ENCODE measurements at regions not wholly inside any gene's neighbourhood (a gene's known extent, or its start where the extent isn't known, plus 50 kb on each side); places are given as distances from the start of the nearest gene placed in this dataset.

DNA sequence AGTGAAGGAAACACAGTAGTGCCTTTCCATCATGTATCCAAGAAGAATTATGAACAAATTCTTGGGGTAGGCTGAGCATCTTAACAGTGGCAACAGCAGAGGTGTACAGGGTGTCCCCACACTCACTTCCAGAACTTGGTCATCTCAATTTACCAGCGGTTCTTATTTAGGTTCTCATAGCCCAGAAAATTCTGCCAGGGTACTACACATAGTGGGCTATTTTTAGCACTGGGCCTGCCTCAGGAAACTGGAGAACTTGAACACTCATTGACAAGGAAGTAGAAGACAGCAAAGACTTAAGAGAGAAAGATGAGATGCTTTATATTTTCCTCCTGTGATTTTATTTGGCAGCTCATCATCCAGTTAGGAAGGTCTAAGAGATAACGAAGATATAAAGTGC is 71.8 kb upstream of the PHIP start:
- TF ChIP-seq REST (IDR thresholded peaks at IDR 0.05; ENCODE audit: low read depth, low read length) = no peak
- TF ChIP-seq CTCF (IDR thresholded peaks at IDR 0.05) = no peak
- no peak for TF ChIP-seq JUND (IDR thresholded peaks at IDR 0.05)
- no peak for TF ChIP-seq MAX (IDR thresholded peaks at IDR 0.05; ENCODE audit: low read depth)
- TF ChIP-seq TAF1 (IDR thresholded peaks at IDR 0.05; ENCODE audit: borderline replicate concordance, low read depth, low read length) = no peak
- no peak for TF ChIP-seq RXRA (IDR thresholded peaks at IDR 0.05; ENCODE audit: borderline replicate concordance, low read depth)
- TF ChIP-seq, protein P1, sequence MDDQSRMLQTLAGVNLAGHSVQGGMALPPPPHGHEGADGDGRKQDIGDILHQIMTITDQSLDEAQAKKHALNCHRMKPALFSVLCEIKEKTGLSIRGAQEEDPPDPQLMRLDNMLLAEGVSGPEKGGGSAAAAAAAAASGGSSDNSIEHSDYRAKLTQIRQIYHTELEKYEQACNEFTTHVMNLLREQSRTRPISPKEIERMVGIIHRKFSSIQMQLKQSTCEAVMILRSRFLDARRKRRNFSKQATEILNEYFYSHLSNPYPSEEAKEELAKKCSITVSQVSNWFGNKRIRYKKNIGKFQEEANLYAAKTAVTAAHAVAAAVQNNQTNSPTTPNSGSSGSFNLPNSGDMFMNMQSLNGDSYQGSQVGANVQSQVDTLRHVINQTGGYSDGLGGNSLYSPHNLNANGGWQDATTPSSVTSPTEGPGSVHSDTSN (IDR thresholded peaks at IDR 0.05) = no peak
- no peak for TF ChIP-seq SMC3 (IDR thresholded peaks at IDR 0.05; ENCODE audit: low read depth, low read length)
- TF ChIP-seq POLR2AphosphoS5 (IDR thresholded peaks at IDR 0.05; ENCODE audit: low read depth, low read length) = no peak
- no peak for TF ChIP-seq EP300 (IDR thresholded peaks at IDR 0.05; ENCODE audit: borderline replicate concordance in 1 of 2, low read depth in 1 of 2, low read length in 1 of 2)
- no peak for TF ChIP-seq RCOR1 (IDR thresholded peaks at IDR 0.05; ENCODE audit: low read length)
